ENCODE measurements at regions not wholly inside any gene's neighbourhood (a gene's known extent, or its start where the extent isn't known, plus 50 kb on each side); places are given as distances from the start of the nearest gene placed in this dataset.

GRCh38 chr19:28497137-28497536 is 715.8 kb downstream of the UQCRFS1 start:
- no peak overlapping the region for H3K27ac ChIP-seq
- DNase-seq (ENCODE audit: low spot score): no peak
- TF ChIP-seq, protein P1, sequence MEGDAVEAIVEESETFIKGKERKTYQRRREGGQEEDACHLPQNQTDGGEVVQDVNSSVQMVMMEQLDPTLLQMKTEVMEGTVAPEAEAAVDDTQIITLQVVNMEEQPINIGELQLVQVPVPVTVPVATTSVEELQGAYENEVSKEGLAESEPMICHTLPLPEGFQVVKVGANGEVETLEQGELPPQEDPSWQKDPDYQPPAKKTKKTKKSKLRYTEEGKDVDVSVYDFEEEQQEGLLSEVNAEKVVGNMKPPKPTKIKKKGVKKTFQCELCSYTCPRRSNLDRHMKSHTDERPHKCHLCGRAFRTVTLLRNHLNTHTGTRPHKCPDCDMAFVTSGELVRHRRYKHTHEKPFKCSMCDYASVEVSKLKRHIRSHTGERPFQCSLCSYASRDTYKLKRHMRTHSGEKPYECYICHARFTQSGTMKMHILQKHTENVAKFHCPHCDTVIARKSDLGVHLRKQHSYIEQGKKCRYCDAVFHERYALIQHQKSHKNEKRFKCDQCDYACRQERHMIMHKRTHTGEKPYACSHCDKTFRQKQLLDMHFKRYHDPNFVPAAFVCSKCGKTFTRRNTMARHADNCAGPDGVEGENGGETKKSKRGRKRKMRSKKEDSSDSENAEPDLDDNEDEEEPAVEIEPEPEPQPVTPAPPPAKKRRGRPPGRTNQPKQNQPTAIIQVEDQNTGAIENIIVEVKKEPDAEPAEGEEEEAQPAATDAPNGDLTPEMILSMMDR (IDR thresholded peaks at IDR 0.05): no peak
- no peak overlapping the region for H3K4me3 ChIP-seq

DNA sequence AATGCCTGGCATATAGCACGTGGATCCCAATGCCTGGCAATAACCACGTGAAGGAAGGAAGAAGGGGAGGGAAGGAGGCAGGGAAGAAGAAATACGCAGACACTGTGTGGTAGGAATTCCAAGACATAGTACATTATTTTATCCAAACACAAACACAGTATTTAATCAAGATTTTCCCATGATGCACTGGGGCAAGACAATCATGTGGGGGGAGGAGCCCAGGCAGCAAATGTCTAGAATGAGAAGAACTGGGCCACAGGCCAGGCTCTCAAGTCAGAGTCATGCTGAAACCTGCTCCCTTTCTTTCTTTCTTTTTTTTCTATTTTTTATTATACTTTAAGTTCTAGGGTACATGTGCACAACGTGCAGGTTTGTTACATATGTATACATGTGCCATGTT is 717.9 kb downstream of the UQCRFS1 start:
- no peak overlapping the region for H3K27ac ChIP-seq
- no peak for DNase-seq (ENCODE audit: low spot score)
- TF ChIP-seq, protein P1 (IDR thresholded peaks at IDR 0.05): no peak
- no peak overlapping the region for H3K4me3 ChIP-seq

DNA sequence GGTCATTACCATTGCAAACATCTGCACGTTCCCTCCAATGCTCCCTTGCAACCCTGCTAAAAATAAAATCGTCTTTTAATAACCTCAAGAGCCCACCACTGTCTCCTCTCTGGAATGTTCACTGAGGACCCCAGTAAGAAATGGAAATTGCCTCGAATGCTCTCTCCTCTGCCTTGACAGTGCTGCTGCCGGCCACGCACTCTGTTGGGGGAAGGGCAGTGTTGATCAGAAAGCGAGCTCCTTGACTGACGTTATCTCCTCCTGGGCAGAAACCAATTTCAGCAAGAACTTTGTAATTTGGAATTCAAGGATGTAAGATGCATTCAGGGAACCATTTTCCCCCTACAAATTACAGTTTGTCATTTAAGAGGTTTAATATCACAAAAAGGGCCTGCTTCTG is 718.5 kb downstream of the UQCRFS1 start:
- no peak for DNase-seq (ENCODE audit: low spot score)
- TF ChIP-seq, protein P1 (IDR thresholded peaks at IDR 0.05): no peak
- Histone ChIP-seq H3K27ac (no peak overlapping the region), H3K4me3 (no peak overlapping the region)

GRCh38 chr19:28493884-28494283 is 719.1 kb downstream of the UQCRFS1 start:
- TF ChIP-seq, protein P1 (IDR thresholded peaks at IDR 0.05): no peak
- no peak overlapping the region for H3K4me3 ChIP-seq
- no peak overlapping the region for H3K27ac ChIP-seq
- DNase-seq (ENCODE audit: low spot score): no peak

DNA sequence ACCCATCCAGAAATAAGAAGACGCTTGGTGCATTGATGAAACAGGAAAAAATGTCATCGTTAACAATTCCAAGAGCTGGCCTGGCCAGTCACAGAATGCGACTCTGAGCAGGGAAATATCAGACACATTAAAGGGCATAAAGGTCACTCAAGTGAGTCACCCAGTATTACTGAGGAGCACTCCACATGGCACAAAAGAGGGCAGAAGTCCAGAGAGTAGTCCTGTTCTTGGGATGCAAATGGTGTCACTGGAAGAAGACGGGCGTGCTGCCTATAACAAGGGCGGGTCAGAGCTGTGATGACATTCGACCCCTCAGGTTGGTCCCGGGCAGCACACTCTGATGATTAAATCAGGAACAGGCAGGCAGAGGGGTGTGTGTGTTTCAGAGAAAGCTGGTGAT is 720.3 kb downstream of the UQCRFS1 start:
- Histone ChIP-seq H3K4me3 (no peak overlapping the region), H3K27ac (no peak overlapping the region)
- no peak for DNase-seq (ENCODE audit: low spot score)
- TF ChIP-seq, protein P1 (IDR thresholded peaks at IDR 0.05): no peak

- no peak overlapping the region for H3K4me3 ChIP-seq
- H3K27ac ChIP-seq: no peak overlapping the region
- TF ChIP-seq, protein P1 (IDR thresholded peaks at IDR 0.05): no peak
- no peak for DNase-seq (ENCODE audit: low spot score)
These were observed 720.8 kb downstream of the UQCRFS1 start for GRCh38 chr19:28492201-28492600.

GRCh38 chr19:28489776-28490175 is 723.2 kb downstream of the UQCRFS1 start:
- TF ChIP-seq, protein P1 (IDR thresholded peaks at IDR 0.05): no peak
- no peak for DNase-seq (ENCODE audit: low spot score)
- H3K27ac ChIP-seq: no peak overlapping the region
- H3K4me3 ChIP-seq: no peak overlapping the region

Measured in coronary artery (tissue), 2 donors.